K562 (cell line): ENCODE measurements at regions not wholly inside any gene's neighbourhood (a gene's known extent, or its start where the extent isn't known, plus 50 kb on each side); places are given as distances from the start of the nearest gene placed in this dataset.

Source experiments
- ATAC-seq: fragments of 200-7000 bp; cut with Tn5 transposase; 3 replicates; pipeline ENCODE4 v1.9.1; 2020; ENCODE audit warnings: moderate library complexity
- BruUV-seq: library from RNA; stranded (reverse); fragments of 400-500 nt; replicated peaks from 2 replicates; lab custom pipeline; 2021; lab: Mats Ljungman, UMichigan
- CTCF ChIA-PET: fragments of 300-600 bp; formaldehyde crosslinking; extraction: SDS; loops from one replicate; lab custom pipeline; 2021; ENCODE audit warnings: low intra/inter-chr PET ratio; lab: Yijun Ruan, JAX
- POLR2A ChIA-PET: fragments of 300-600, 350-650 bp; sonication (Branson Sonifier 250); formaldehyde crosslinking; extraction: SDS; loops from one replicate; lab custom pipeline; 2021; ENCODE audit warnings: antibody characterized with exemption, inconsistent platforms; lab: Yijun Ruan, JAX
- DNase-seq, 4 experiments: peaks; one replicate each; pipeline versions ENCODE4 v3.0.0 to v3.0.0-alpha.2; 2011 to 2018; ENCODE audit warnings: low spot score in 3 of 4, mixed read lengths in 3 of 4; ENCODE audit errors: extremely low read depth in 1 of 4
- FAIRE-seq: peaks from 2 replicates; lab custom pipeline; 2011; peaks lifted over from hg19 to GRCh38; lab: Jason Lieb, UNC
- H2AFZ ChIP-seq: 2 replicates; pipeline ENCODE4 v1.6.0; 2011; ENCODE audit warnings: low read depth, low read length, control low read depth, inconsistent platforms
- H3K27ac ChIP-seq: fragments of 200-600 bp; 3 replicates; pipeline ENCODE4 v1.8.0; 2011; ENCODE audit warnings: low read depth, mild to moderate bottlenecking, control low read depth, inconsistent platforms, low read length, moderate library complexity, mixed read lengths; ENCODE audit errors: extremely low read depth
- H3K27me3 ChIP-seq, 2 experiments: fragments of 300-600 bp in 1 of 2; 2 replicates in 1 of 2; 3 replicates in 1 of 2; pipeline versions ENCODE4 v1.6.0 to v1.8.0; 2011; ENCODE audit warnings: inconsistent platforms in 2 of 2, low read length in 2 of 2, mild to moderate bottlenecking in 1 of 2, mixed read lengths in 1 of 2, moderate library complexity in 1 of 2; ENCODE audit not compliant: control insufficient read depth in 2 of 2, insufficient read depth in 2 of 2
- H3K36me3 ChIP-seq: fragments of 300-600 bp; 3 replicates; pipeline ENCODE4 v1.8.0; 2011; ENCODE audit warnings: mild to moderate bottlenecking, low read length, inconsistent platforms; ENCODE audit not compliant: control insufficient read depth, insufficient read depth
- H3K4me1 ChIP-seq, 2 experiments: fragments of 200-600 bp in 1 of 2; replicated peaks in 1 of 2; 2 replicates in 1 of 2; 3 replicates in 1 of 2; pipeline versions ENCODE4 v1.5.1 to v1.8.0; 2011; ENCODE audit warnings: inconsistent platforms in 2 of 2, low read length in 2 of 2, mild to moderate bottlenecking in 1 of 2, mixed read lengths in 1 of 2, moderate library complexity in 1 of 2; ENCODE audit not compliant: control insufficient read depth in 2 of 2, insufficient read depth in 2 of 2
- H3K4me2 ChIP-seq: 2 replicates; pipeline ENCODE4 v1.6.1; 2011; ENCODE audit warnings: low read length, control low read depth, inconsistent platforms, mixed read lengths; ENCODE audit not compliant: insufficient read depth
- H3K4me3 ChIP-seq: fragments of 200-600 bp; sonication (generic), shearing (Covaris generic); 2 replicates; pipeline ENCODE4 v1.5.1; 2016; ENCODE audit warnings: control low read depth, inconsistent platforms
- H3K79me2 ChIP-seq: fragments of 200-600 bp; 3 replicates; pipeline ENCODE4 v1.8.0; 2011; ENCODE audit warnings: low read length, inconsistent platforms; ENCODE audit not compliant: control insufficient read depth, insufficient read depth
- H3K9ac ChIP-seq, 2 experiments: 2 replicates each; pipeline versions ENCODE4 v1.6.0 to v1.6.1; 2011; ENCODE audit warnings: low read depth in 2 of 2, low read length in 2 of 2, control low read depth in 1 of 2, inconsistent platforms in 1 of 2, mild to moderate bottlenecking in 1 of 2, mixed read lengths in 1 of 2; ENCODE audit not compliant: insufficient read depth in 1 of 2
- H3K9me1 ChIP-seq: one replicate; pipeline ENCODE4 v1.6.0; 2011; ENCODE audit warnings: inconsistent platforms, mild to moderate bottlenecking, low read length, moderate library complexity; ENCODE audit not compliant: control insufficient read depth, insufficient read depth
- H3K9me3 ChIP-seq: replicated peaks from 2 replicates; pipeline ENCODE4 v1.5.1; 2011; ENCODE audit warnings: low read depth, low read length, inconsistent platforms; ENCODE audit not compliant: control insufficient read depth, insufficient read depth
- H4K20me1 ChIP-seq: replicated peaks from 2 replicates; pipeline ENCODE4 v1.6.1; 2011; ENCODE audit warnings: low read length, inconsistent platforms, mixed read lengths; ENCODE audit not compliant: control insufficient read depth, insufficient read depth
- CHD2 ChIP-seq: IDR thresholded peaks from 2 replicates; pipeline ENCODE4 v1.6.1; 2011; ENCODE audit warnings: low read depth, low read length
- FOS ChIP-seq: IDR thresholded peaks from 3 replicates; pipeline ENCODE4 v1.6.1; 2011; ENCODE audit not compliant: insufficient read length; ENCODE audit errors: extremely low read depth
- HIVEP1 ChIP-seq: fragments of 250-450 bp; sonication (Bioruptor Pico); IDR thresholded peaks from 2 replicates; pipeline ENCODE4 v1.4.0; 2020; ENCODE audit warnings: mild to moderate bottlenecking
- KDM4B ChIP-seq, 2 experiments: fragments of 450-650 bp in 1 of 2; sonication (generic) in 1 of 2; IDR thresholded peaks; 2 replicates each; pipeline ENCODE4 v1.6.1; 2016 to 2017; ENCODE audit warnings: borderline replicate concordance in 2 of 2, antibody characterized with exemption in 1 of 2, low read depth in 1 of 2, mild to moderate bottlenecking in 1 of 2
- MAFG ChIP-seq: fragments of 450-650 bp; conservative IDR thresholded peaks from 2 replicates; pipeline ENCODE4 v1.6.1; 2016; ENCODE audit warnings: missing genetic modification characterization, missing compliant biosample characterization
- MAZ ChIP-seq, 2 experiments: fragments of 450-650 bp in 1 of 2; sonication (generic) in 1 of 2; formaldehyde crosslinking; IDR thresholded peaks in 1 of 2; conservative IDR thresholded peaks in 1 of 2; 2 replicates each; pipeline versions ENCODE4 v1.4.0 to v1.5.0; 2020; ENCODE audit warnings: mild to moderate bottlenecking in 1 of 2, missing genetic modification reagents in 1 of 2
- RBM25 ChIP-seq: fragments of 200-400 bp; formaldehyde crosslinking; IDR thresholded peaks from 2 replicates; pipeline ENCODE4 v1.6.1; 2018; ENCODE audit warnings: low read length, low read depth, moderate library complexity; ENCODE audit not compliant: severe bottlenecking
- SNRNP70 ChIP-seq: fragments of 200-400 bp; formaldehyde crosslinking; optimal IDR thresholded peaks from 2 replicates; pipeline ENCODE3; 2017; ENCODE audit warnings: low read depth, low read length
- TGIF2 ChIP-seq: sonication (generic); formaldehyde crosslinking; IDR thresholded peaks from 2 replicates; pipeline ENCODE4 v1.8.1; 2022; ENCODE audit warnings: mild to moderate bottlenecking, missing genetic modification reagents, moderate library complexity
- XRCC4 ChIP-seq: IDR thresholded peaks from one replicate; pipeline ENCODE4 v1.6.1; 2011; ENCODE audit not compliant: insufficient read depth, insufficient read length; ENCODE audit errors: extremely low read depth
- ZNF133 ChIP-seq: fragments of 250-450 bp; sonication (Bioruptor Pico); IDR thresholded peaks from 2 replicates; pipeline ENCODE4 v1.4.0; 2020; ENCODE audit warnings: mild to moderate bottlenecking
- ZNF766 ChIP-seq: fragments of 200-800 bp; sonication (Bioruptor generic); conservative IDR thresholded peaks from 2 replicates; pipeline ENCODE4 v1.6.1; 2016; ENCODE audit warnings: missing genetic modification characterization, missing compliant biosample characterization
- WGBS: fragments of 100-300 bp; shearing (Covaris generic); methylation state at CpG from one replicate; pipeline ENCODE4 v1.1.6; 2016; ENCODE audit warnings: low coverage, mixed read lengths; ENCODE audit not compliant: insufficient coverage; ENCODE audit errors: missing lambda C conversion rate; 5-methylcytosine and 5-hydroxymethylcytosine counted together
- in situ Hi-C: fragments of 300-500 bp; cut with MboI; formaldehyde crosslinking; loops from 4 replicates; pipeline ENCODE4 v1.15.0; 2018; ENCODE audit warnings: inconsistent platforms, mixed read lengths
- intact Hi-C: fragments of 100-400 bp; cut with micrococcal nuclease; formaldehyde crosslinking; loops from 2 replicates; pipeline ENCODE4 v1.14.2; 2022

DNA sequence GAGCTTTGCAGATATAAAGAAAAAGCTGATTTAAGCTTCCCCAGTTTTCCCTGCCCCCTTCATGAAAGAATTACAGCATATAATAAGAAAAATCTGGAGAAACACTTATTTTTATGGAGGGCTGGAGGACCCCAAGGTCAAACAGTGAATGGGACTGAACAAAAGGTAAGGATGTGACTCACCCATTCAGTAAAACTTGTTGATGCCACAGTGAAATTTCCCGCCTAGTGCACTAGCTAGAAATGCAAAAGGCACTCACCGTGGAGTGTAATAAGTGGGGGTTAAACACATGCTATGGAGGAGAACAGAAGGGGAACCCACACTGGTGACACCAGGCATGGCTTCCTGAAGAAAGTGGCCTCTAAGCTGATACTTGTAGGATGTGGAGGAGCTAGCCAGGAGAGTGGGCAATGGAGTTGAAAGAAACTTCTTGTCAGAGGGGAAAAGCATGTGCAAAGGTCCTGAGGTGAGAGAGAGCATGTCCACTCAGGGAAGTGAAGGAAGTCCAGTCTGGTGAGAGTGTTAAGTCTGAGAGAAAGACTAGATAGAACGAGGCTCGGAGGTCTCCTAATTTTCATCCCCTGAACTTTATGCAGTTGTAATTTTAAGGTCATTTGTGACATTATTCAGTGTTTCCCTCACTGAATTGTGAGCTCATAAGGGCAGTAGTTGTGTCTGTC, 77.1 kb downstream of the MIAT start:
- CTCF ChIA-PET, result no interaction called here
- no peaks in the 10 kb centered on the region for H3K79me2 ChIP-seq
- H3K9me3 ChIP-seq, result no peaks in the 10 kb centered on the region
- H3K27ac ChIP-seq, result no peak overlapping the region
- no peak overlapping the region for H3K4me2 ChIP-seq
- in situ Hi-C loops (no loop called here), intact Hi-C loops (no loop called here)
- POLR2A ChIA-PET, result no interaction called here
- H3K27me3 ChIP-seq, result no peaks in the 10 kb centered on the region
- ATAC-seq (no peak), DNase-seq (no peak)
- no peaks in the 10 kb centered on the region for H3K9me1 ChIP-seq
- WGBS, result 24% methylated on average over 4 of the region's 4 CpGs
- H3K9ac ChIP-seq, result no peak overlapping the region
- H4K20me1 ChIP-seq, result no peaks in the 10 kb centered on the region
- H3K4me3 ChIP-seq, result no peak overlapping the region
- no peaks in the 10 kb centered on the region for H3K4me1 ChIP-seq
- TF ChIP-seq RBM25 (peak; percentile 60), HIVEP1 (CRISPR knock-in tag) (no peak)
- TF ChIP-seq, all 486 proteins: peak for 1
- H3K36me3 ChIP-seq, result no peaks in the 10 kb centered on the region
- BruUV-seq, result no TSS peak
- no peak for FAIRE-seq
- no peak overlapping the region for H2AFZ ChIP-seq

DNA sequence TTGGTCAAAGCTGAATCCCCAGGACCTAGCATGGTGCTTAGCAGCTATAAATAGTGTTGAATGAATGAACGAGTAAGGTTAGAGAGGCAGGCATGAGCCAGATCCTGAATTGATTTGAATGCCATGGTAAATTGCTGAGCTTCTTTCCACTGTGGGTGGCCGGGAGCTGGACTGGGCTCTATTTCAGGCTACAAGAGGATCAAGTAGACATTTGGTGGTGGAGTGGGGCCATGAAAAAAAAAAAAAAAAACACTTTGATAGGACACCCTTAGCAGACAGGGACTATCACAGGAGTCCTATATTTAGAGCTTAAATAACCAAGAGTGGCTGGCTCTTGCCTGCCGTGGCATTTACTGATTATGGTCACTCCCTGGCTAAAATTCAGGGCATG, 77.6 kb downstream of the MIAT start:
- Histone ChIP-seq H3K79me2 (no peaks in the 10 kb centered on the region), H3K4me2 (no peak overlapping the region), H3K4me1 (no peaks in the 10 kb centered on the region), H3K9me3 (no peaks in the 10 kb centered on the region), H3K27ac (no peak overlapping the region), H3K9me1 (no peaks in the 10 kb centered on the region), H4K20me1 (no peaks in the 10 kb centered on the region), H3K4me3 (no peak overlapping the region), H3K36me3 (no peaks in the 10 kb centered on the region), H3K9ac (no peak overlapping the region), H3K27me3 (no peaks in the 10 kb centered on the region), H2AFZ (no peak overlapping the region)
- no peak for TF ChIP-seq ZNF133 (CRISPR knock-in tag)
- no peak for TF ChIP-seq MAZ (CRISPR knock-in tag; conservative IDR thresholded peaks at IDR 0.05 in 1 of 2, IDR thresholded peaks at IDR 0.05 in 1 of 2)
- no peak for TF ChIP-seq HIVEP1 (CRISPR knock-in tag)
- no peak for TF ChIP-seq FOS
- no peak for TF ChIP-seq TGIF2 (CRISPR knock-in tag)
- TF ChIP-seq CHD2, result no peak
- TF ChIP-seq SNRNP70, result no peak
- TF ChIP-seq MAFG (tag), result no peak
- TF ChIP-seq XRCC4, result no peak
- TF ChIP-seq ZNF766 (CRISPR knock-in tag), result no peak
- no peak for TF ChIP-seq KDM4B (IDR thresholded peaks at IDR 0.05; ENCODE audit: borderline replicate concordance in 2 of 2, low read depth in 1 of 2)
- ATAC-seq (no peak), FAIRE-seq (no peak), DNase-seq (no peak)
- in situ Hi-C loops (no loop called here), intact Hi-C loops (no loop called here)
- no TSS peak for BruUV-seq
- 29% methylated on average over 3 of the region's 3 CpGs for WGBS
- CTCF ChIA-PET, result no interaction called here
- POLR2A ChIA-PET, result no interaction called here
